SK-N-SH (cell line): ENCODE measurements at regions not wholly inside any gene's neighbourhood (a gene's known extent, or its start where the extent isn't known, plus 50 kb on each side); places are given as distances from the start of the nearest gene placed in this dataset.

Experiments used
- CTCF ChIA-PET: fragments of 300-600, 350-600 bp; formaldehyde crosslinking; extraction: SDS; loops from one replicate; lab custom pipeline; 2021; lab: Yijun Ruan, JAX
- POLR2A ChIA-PET: fragments of 350-600 bp; sonication (Branson Sonifier 250); formaldehyde crosslinking; extraction: SDS; loops from one replicate; lab custom pipeline; 2020; ENCODE audit warnings: antibody characterized with exemption, inconsistent platforms; lab: Yijun Ruan, JAX
- DNase-seq: peaks from one replicate; pipeline ENCODE4 v3.0.0; 2012
- H2AFZ ChIP-seq: fragments of 200-600 bp; sonication (generic); 2 replicates; pipeline ENCODE4 v1.8.1; 2016; ENCODE audit warnings: antibody characterized with exemption, mild to moderate bottlenecking, low read depth
- H3F3A ChIP-seq: fragments of 200-600 bp; sonication (generic); replicated peaks from 2 replicates; pipeline ENCODE3; 2016; ENCODE audit warnings: antibody characterized with exemption, mild to moderate bottlenecking; ENCODE audit not compliant: insufficient read depth
- H3K27ac ChIP-seq, 2 experiments: fragments of 200-500 bp in 1 of 2; fragments of 200-600 bp in 1 of 2; sonication (Bioruptor generic) in 1 of 2; sonication (generic), shearing (Covaris generic) in 1 of 2; 2 replicates each; pipeline versions ENCODE4 v1.5.1 to v1.6.1; 2014 to 2016; ENCODE audit warnings: low read depth in 2 of 2, inconsistent platforms in 1 of 2, low read length in 1 of 2, mild to moderate bottlenecking in 1 of 2, mixed read lengths in 1 of 2
- H3K27me3 ChIP-seq: fragments of 200-600 bp; sonication (generic), shearing (Covaris generic); 2 replicates; pipeline ENCODE4 v1.6.1; 2016; ENCODE audit warnings: mixed run types; ENCODE audit not compliant: insufficient read depth
- H3K36me3 ChIP-seq, 2 experiments: fragments of 200-500 bp in 1 of 2; fragments of 200-600 bp in 1 of 2; sonication (Bioruptor generic) in 1 of 2; sonication (generic) in 1 of 2; replicated peaks in 1 of 2; 2 replicates each; pipeline versions ENCODE3 to v1.5.1; 2014 to 2016; ENCODE audit warnings: low read length in 1 of 2, mild to moderate bottlenecking in 1 of 2; ENCODE audit not compliant: insufficient read depth in 2 of 2, control insufficient read depth in 1 of 2
- H3K4me1 ChIP-seq, 2 experiments: fragments of 200-500 bp in 1 of 2; fragments of 200-600 bp in 1 of 2; sonication (Bioruptor generic) in 1 of 2; sonication (generic), shearing (Covaris generic) in 1 of 2; 2 replicates each; pipeline versions ENCODE4 v1.5.1 to v1.6.1; 2014 to 2016; ENCODE audit warnings: low read depth in 1 of 2, low read length in 1 of 2, mixed run types in 1 of 2; ENCODE audit not compliant: insufficient read depth in 2 of 2, control insufficient read depth in 1 of 2
- H3K4me2 ChIP-seq: fragments of 200-600 bp; sonication (generic), shearing (Covaris generic); 2 replicates; pipeline ENCODE4 v1.6.1; 2017; ENCODE audit warnings: mixed run types
- H3K4me3 ChIP-seq, 2 experiments: fragments of 200-500 bp in 1 of 2; fragments of 200-600 bp in 1 of 2; sonication (Bioruptor generic) in 1 of 2; sonication (generic), shearing (Covaris generic) in 1 of 2; 2 replicates each; pipeline versions ENCODE4 v1.5.1 to v1.8.1; 2014 to 2016; ENCODE audit warnings: low read depth in 2 of 2, inconsistent platforms in 1 of 2, low read length in 1 of 2, mild to moderate bottlenecking in 1 of 2, mixed read lengths in 1 of 2, moderate library complexity in 1 of 2
- H3K79me2 ChIP-seq: fragments of 200-600 bp; sonication (generic); 2 replicates; pipeline ENCODE4 v1.8.1; 2017; ENCODE audit warnings: mild to moderate bottlenecking; ENCODE audit not compliant: insufficient read depth
- H3K9ac ChIP-seq: fragments of 200-600 bp; sonication (generic); 2 replicates; pipeline ENCODE4 v1.6.1; 2017; ENCODE audit warnings: mixed run types
- H3K9me2 ChIP-seq: fragments of 200-600 bp; sonication (generic); 2 replicates; pipeline ENCODE4 v1.6.1; 2017; ENCODE audit warnings: mixed run types
- H3K9me3 ChIP-seq: fragments of 200-600 bp; sonication (generic); 2 replicates; pipeline ENCODE4 v1.6.1; 2017; ENCODE audit warnings: mixed run types, mild to moderate bottlenecking, moderate library complexity
- H4K20me1 ChIP-seq: fragments of 200-600 bp; sonication (generic); 2 replicates; pipeline ENCODE4 v1.6.1; 2017; ENCODE audit warnings: mild to moderate bottlenecking, mixed run types; ENCODE audit not compliant: insufficient read depth
- CTCF ChIP-seq: fragments of 200-600 bp; sonication (generic); IDR thresholded peaks from 2 replicates; pipeline ENCODE4 v1.6.1; 2017; ENCODE audit warnings: antibody characterized with exemption, mild to moderate bottlenecking, moderate library complexity
- ELF1 ChIP-seq: IDR thresholded peaks from 2 replicates; pipeline ENCODE4 v1.4.0; 2012
- EP300 ChIP-seq, 2 experiments: IDR thresholded peaks; 2 replicates each; pipeline versions ENCODE4 v1.4.0 to v1.6.1; 2012; ENCODE audit warnings: borderline replicate concordance in 1 of 2, low read depth in 1 of 2, low read length in 1 of 2
- EZH2phosphoT487 ChIP-seq: fragments of 200-600 bp; sonication (generic); IDR thresholded peaks from 2 replicates; pipeline ENCODE4 v1.6.1; 2017; ENCODE audit warnings: low read depth, mixed run types, mild to moderate bottlenecking, antibody characterized with exemption, moderate library complexity, borderline replicate concordance
- FOXJ3 ChIP-seq: sonication (generic); formaldehyde crosslinking; IDR thresholded peaks from 2 replicates; pipeline ENCODE4 v1.5.1; 2020; ENCODE audit warnings: mild to moderate bottlenecking, missing genetic modification reagents
- GABPA ChIP-seq: IDR thresholded peaks from 2 replicates; pipeline ENCODE4 v1.4.0; 2012; ENCODE audit warnings: low read depth, mild to moderate bottlenecking
- IRF3 ChIP-seq: fragments of 150-350 bp; IDR thresholded peaks from 2 replicates; pipeline ENCODE4 v1.6.1; 2016; ENCODE audit warnings: mild to moderate bottlenecking, low read depth, low read length
- JUND ChIP-seq: IDR thresholded peaks from 2 replicates; pipeline ENCODE4 v1.4.0; 2012
- MAX ChIP-seq: IDR thresholded peaks from 2 replicates; pipeline ENCODE4 v1.4.0; 2012; ENCODE audit warnings: low read depth
- MEF2A ChIP-seq: IDR thresholded peaks from 2 replicates; pipeline ENCODE4 v1.4.0; 2012; ENCODE audit warnings: low read depth, borderline replicate concordance
- MXI1 ChIP-seq: IDR thresholded peaks from 2 replicates; pipeline ENCODE4 v1.6.1; 2012; ENCODE audit warnings: mild to moderate bottlenecking, low read depth, low read length, improper control_type of control experiment
- PBX3 ChIP-seq: IDR thresholded peaks from 2 replicates; pipeline ENCODE4; 2012
- RAD21 ChIP-seq: IDR thresholded peaks from 2 replicates; pipeline ENCODE4 v1.6.1; 2012; ENCODE audit warnings: mild to moderate bottlenecking, low read length
- RCOR1 ChIP-seq: fragments of 150-350 bp; IDR thresholded peaks from 2 replicates; pipeline ENCODE4 v1.6.1; 2017; ENCODE audit warnings: antibody characterized with exemption, low read length
- RFX5 ChIP-seq: IDR thresholded peaks from 2 replicates; pipeline ENCODE4 v1.6.1; 2012; ENCODE audit warnings: mild to moderate bottlenecking, improper control_type of control experiment, low read length
- TEAD4 ChIP-seq: IDR thresholded peaks from 2 replicates; pipeline ENCODE4 v1.4.0; 2012; ENCODE audit warnings: mild to moderate bottlenecking, borderline replicate concordance; ENCODE audit not compliant: insufficient read depth
- USF1 ChIP-seq: IDR thresholded peaks from 2 replicates; pipeline ENCODE4 v1.4.0; 2012; ENCODE audit warnings: low read depth, borderline replicate concordance
- USF2 ChIP-seq: fragments of 150-350 bp; IDR thresholded peaks from 2 replicates; pipeline ENCODE4 v1.6.1; 2017; ENCODE audit warnings: antibody characterized with exemption, low read length, low read depth, borderline replicate concordance
- YY1 ChIP-seq: IDR thresholded peaks from 2 replicates; pipeline ENCODE4 v1.4.0; 2012; ENCODE audit warnings: low read depth, mild to moderate bottlenecking
- ZBTB33 ChIP-seq: IDR thresholded peaks from 2 replicates; pipeline ENCODE4 v1.4.0; 2012; ENCODE audit warnings: low read depth, borderline replicate concordance
- WGBS: methylation state at CpG from one replicate; pipeline ENCODE4 v1.1.6; 2017; ENCODE audit warnings: low lambda C conversion rate; 5-methylcytosine and 5-hydroxymethylcytosine counted together

- Histone ChIP-seq H3K9ac (no peak overlapping the region), H3F3A (no peaks in the 10 kb centered on the region), H3K36me3 (no peaks in the 10 kb centered on the region), H3K4me1 (no peaks in the 10 kb centered on the region; a peak in 1 of 4 replicates), H3K27ac (no peak overlapping the region), H3K4me2 (no peak overlapping the region), H2AFZ (no peak overlapping the region), H3K79me2 (no peaks in the 10 kb centered on the region), H4K20me1 (no peaks in the 10 kb centered on the region), H3K4me3 (no peak overlapping the region), H3K9me3 (no peaks in the 10 kb centered on the region; the same call in 1 of the 2 replicates), H3K9me2 (no peaks in the 10 kb centered on the region), H3K27me3 (no peaks in the 10 kb centered on the region)
- WGBS = 37% methylated on average over 2 of the region's 2 CpGs
- no peak for TF ChIP-seq PBX3
- TF ChIP-seq MAX = no peak
- no peak for TF ChIP-seq RFX5
- TF ChIP-seq JUND = no peak
- no peak for TF ChIP-seq EP300 (IDR thresholded peaks at IDR 0.05; ENCODE audit: borderline replicate concordance in 1 of 2, low read depth in 1 of 2, low read length in 1 of 2)
- TF ChIP-seq USF1 = no peak
- TF ChIP-seq ZBTB33 = no peak
- no peak for TF ChIP-seq EZH2phosphoT487
- TF ChIP-seq RAD21 = no peak
- no peak for TF ChIP-seq TEAD4
- no peak for TF ChIP-seq MXI1
- TF ChIP-seq RCOR1 = no peak
- no peak for TF ChIP-seq FOXJ3 (CRISPR knock-in tag)
- no peak for TF ChIP-seq MEF2A
- no peak for DNase-seq
- CTCF ChIA-PET = no interaction called here
- POLR2A ChIA-PET = no interaction called here
Observed at GRCh38 chr17:73889439-73889838, 245.2 kb upstream of the SDK2 start.

GRCh38 chr17:73890831-73891405 lies 246.7 kb upstream of the SDK2 start:
- H3K4me1 ChIP-seq = no peaks in the 10 kb centered on the region; a peak in 1 of 4 replicates
- H2AFZ ChIP-seq = no peak overlapping the region
- H3K9me3 ChIP-seq = no peaks in the 10 kb centered on the region; the same call in 1 of the 2 replicates
- H3F3A ChIP-seq = no peaks in the 10 kb centered on the region
- no peak overlapping the region for H3K4me3 ChIP-seq
- POLR2A ChIA-PET = no interaction called here
- CTCF ChIA-PET = interaction anchor here (1.1 to 1.7 kb wide), 4 partner anchors 12 to 62 kb away, joined by 3 to 7 read pairs (median 4); no protein-coding TSS in a partner anchor
- H3K36me3 ChIP-seq = no peaks in the 10 kb centered on the region
- no peaks in the 10 kb centered on the region for H3K27me3 ChIP-seq
- no peak overlapping the region for H3K4me2 ChIP-seq
- H3K79me2 ChIP-seq = no peaks in the 10 kb centered on the region
- no peak overlapping the region for H3K27ac ChIP-seq
- H4K20me1 ChIP-seq = no peaks in the 10 kb centered on the region
- H3K9me2 ChIP-seq = no peaks in the 10 kb centered on the region
- WGBS = 26% methylated on average over 8 of the region's 8 CpGs
- H3K9ac ChIP-seq = no peak overlapping the region
- DNase-seq = no peak
- TF ChIP-seq YY1 (no peak), FOXJ3 (CRISPR knock-in tag) (no peak), EZH2phosphoT487 (no peak), IRF3 (no peak), MXI1 (no peak), USF2 (no peak), CTCF (no peak), GABPA (no peak), JUND (no peak), ELF1 (no peak)
